ENCODE measurements at regions not wholly inside any gene's neighbourhood (a gene's known extent, or its start where the extent isn't known, plus 50 kb on each side); places are given as distances from the start of the nearest gene placed in this dataset.
A peak's percentile ranks its signal among the peaks of the same experiment; 100 is the strongest.
"Not testable (repeated sequence)": the region's sequence is repeated elsewhere in the genome, so short reads cannot be mapped to it uniquely, and the experiment has no call there.

DNA sequence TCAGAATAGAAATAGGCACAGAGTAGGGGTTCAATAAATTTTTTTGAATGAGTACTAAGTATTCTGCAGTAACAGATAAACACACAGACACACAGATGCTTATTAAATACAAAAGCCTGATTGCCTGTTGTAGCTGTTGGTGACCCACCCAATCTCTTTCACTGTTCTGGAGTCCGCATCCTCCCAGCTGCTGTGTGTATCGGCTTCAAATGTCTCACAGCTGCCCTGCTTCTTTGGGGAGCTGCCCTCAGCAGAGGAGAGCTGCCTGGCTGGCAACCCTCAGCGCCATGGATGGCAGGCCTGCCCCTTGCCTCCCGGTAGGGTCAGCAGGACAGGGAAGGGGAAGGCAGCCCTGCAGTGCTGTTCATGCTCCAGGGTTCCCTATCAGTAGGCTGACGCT, 50.5 kb upstream of the PRNP start:
- no peak for DNase-seq

GRCh38 chr20:4635342-4635741, 50.9 kb upstream of the PRNP start:
- DNase-seq: no peak

- no peak for DNase-seq
Observed at GRCh38 chr20:4633780-4634179, 52.5 kb upstream of the PRNP start.

GRCh38 chr20:4633379-4633778, 52.9 kb upstream of the PRNP start:
- no peak for DNase-seq

DNA sequence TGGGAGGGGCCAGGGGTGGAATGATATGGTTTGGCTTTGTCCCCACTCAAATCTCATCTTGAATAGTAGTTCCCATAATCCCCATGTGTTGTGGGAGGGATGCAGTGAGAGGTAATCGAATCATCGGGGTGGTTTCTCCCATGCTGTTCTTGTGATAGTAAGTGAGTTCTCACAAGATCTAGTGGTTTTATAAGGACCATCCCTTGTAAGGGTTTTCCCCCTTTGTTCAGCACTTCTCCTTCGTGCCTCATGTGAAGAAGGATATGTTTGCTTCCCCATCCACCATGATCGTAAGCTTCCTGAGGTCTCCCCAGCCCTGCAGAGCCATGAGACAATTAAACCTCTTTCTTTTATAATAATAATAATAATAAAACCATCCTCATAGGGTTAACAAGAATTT, 53.4 kb upstream of the PRNP start:
- DNase-seq: no peak

GRCh38 chr20:4626228-4626627, 60.0 kb upstream of the PRNP start:
- DNase-seq: no peak

GRCh38 chr20:4625687-4626086, 60.6 kb upstream of the PRNP start:
- DNase-seq: no peak

DNA sequence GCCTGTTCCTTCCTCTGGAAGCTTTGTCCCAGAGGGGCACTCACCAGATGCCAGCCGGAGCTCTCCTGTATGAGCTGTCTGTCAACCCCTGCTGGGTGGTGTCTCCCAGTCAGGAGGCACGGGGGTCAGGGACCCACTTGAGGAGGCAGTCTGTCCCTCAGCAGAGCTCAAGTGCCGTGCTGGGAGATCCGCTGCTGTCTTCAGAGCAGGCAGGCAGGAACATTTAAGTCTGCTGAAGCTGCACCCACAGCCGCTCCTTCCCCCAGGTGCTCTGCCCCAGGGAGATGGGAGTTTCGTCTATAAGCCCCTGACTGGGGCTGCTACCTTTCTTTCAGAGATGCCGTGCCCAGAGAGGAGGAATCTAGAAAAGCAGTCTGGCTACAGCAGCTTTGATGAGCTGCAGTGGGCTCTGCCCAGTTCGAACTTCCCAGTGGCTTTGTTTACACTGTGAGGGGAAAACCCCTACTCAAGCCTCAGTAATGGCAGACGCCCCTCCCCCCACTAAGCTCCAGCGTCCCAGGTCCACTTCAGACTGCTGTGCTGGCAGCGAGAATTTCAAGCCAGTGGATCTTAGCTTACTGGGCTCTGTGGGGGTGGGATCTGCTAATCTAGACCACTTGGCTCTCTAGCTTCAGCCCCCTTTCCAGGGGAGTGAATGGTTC, 61.5 kb upstream of the PRNP start:
- DNase-seq: not testable (repeated sequence)

DNA sequence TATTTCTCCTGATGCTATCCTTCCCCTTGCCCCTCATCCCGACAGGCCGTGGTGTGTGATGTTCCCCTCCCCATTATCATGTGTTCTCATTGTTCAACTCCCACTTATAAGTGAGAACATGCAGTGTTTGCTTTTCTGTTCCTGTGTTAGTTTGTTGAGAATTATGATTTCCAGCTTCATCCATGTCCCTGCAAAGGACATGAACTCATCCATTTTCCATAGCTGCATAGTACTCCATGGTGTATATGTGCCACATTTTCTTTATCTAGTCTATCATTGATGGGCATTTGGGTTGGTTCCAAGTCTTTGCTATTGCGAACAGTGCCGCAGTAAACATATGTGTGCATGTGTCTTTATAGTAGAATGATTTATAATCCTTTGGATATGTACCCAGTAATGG, 67.1 kb upstream of the PRNP start:
- DNase-seq: not testable (repeated sequence)

DNA sequence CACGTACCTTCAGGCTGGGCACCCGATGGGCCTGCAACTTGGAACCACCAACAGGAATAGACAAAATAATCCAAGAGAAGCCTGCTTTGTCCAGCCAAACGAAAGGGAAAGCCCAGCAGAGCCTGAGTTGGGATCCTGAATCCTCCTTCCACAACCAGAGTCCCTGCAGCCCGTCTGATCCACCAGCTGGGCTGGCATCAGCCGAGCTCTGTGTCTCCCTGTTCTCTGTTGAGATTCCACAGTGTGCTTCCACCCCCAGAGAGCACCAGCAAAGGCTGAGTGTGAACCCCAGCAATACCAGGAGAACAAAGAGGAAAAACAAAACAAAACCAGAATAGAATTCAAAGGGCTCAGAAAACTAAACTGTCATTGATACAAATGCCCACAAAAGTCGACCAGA, 68.8 kb upstream of the PRNP start:
- DNase-seq: no peak

GRCh38 chr20:4617019-4617418, 69.2 kb upstream of the PRNP start:
- DNase-seq: no peak

GRCh38 chr20:4613718-4614620, 72.3 kb upstream of the PRNP start:
- peak; percentile 75 for DNase-seq

GRCh38 chr20:4613184-4613583, 73.1 kb upstream of the PRNP start:
- no peak for DNase-seq

GRCh38 chr20:4610871-4611270, 75.4 kb upstream of the PRNP start:
- no peak for DNase-seq

GRCh38 chr20:4609511-4609910, 76.7 kb upstream of the PRNP start:
- DNase-seq: no peak

DNA sequence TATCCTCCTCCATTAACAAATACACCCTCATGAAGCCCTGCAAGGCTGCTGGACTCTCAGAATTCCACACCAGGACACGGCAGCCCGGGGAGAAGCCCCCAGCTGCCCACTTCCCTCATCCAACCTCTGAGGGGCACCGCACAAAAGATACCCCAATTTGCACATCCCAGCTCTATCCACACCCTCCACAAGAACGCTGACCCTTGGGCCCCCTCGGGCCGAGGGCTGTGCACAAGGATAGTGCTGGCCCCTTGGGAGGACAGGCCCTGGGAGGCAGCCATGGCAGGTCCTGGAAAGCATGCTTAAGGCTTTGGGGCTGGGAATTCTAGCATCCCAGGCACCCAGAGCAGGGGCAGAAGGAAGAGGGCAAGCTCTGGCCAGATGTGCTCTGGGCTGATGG, 77.4 kb upstream of the PRNP start:
- DNase-seq: no peak

- DNase-seq: peak; percentile 76
Observed at GRCh38 chr20:4607287-4607713, 79.0 kb upstream of the PRNP start.

- no peak for DNase-seq
Observed at GRCh38 chr20:4606051-4606450, 80.2 kb upstream of the PRNP start.

- DNase-seq: no peak
Observed at GRCh38 chr20:4605166-4605565, 81.1 kb upstream of the PRNP start.

DNA sequence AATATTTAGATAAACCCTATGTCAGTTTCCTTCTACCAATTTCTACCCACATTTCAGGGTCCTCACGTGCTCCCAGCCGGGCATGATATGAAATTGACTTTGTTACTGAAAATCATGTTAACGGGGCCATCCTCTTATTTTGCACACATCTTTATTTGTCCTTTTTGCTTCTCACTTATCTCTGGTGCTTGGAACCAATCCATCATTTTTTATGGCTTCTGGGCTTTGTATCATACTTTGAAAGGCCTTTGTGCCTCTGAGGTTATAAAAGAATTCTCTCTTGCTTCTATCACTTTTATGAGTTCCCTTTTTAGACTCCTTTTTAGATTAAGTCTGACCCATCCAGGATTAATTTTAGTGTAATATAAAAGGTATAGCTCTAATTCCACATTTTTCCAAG, 81.7 kb upstream of the PRNP start:
- no peak for DNase-seq

GRCh38 chr20:4603724-4604123, 82.5 kb upstream of the PRNP start:
- DNase-seq: no peak

- no peak for DNase-seq
Observed at GRCh38 chr20:4602297-4602631, 84.0 kb upstream of the PRNP start.

DNA sequence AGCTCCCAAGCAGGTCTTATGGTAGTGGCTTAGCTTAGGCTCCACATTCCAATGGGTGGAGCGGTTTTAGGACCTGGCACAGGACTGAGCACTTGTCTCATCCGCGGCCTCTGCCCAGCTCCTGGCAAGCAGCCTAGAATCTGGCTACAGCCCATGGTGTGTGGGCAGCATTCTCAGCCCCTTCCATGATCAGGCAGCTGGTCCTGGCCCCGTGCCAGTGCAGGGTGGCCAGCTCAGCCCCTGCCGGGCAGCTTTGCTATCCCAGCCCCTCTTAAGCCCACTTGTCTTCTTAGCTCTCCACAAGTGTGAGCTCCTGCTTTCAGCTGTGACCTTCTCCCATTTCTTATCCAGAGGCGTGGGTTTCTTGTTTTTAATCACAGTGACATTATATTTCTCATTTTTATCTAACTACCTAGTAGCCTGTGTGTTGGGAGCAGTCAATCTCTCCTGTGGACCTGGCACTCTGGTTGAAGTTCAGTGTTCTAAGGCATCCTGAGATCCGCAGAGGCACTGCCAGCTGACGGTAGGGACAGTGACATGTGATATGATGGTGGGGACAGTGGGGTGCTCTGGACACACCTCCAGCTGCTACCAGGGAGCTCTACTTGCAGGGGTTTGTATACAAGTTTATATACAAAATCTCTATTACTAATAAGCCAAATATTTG, 84.5 kb upstream of the PRNP start:
- DNase-seq: no peak

All from activated CD4-positive, alpha-beta T cell treated with anti-CD3 and anti-CD28 coated beads, Interleukin-2, Interleukin-6, amounts not matched to agents 100 ng/mL and 50 ng/mL, durations not matched to agents 16 hours and 8 hours (primary cell).